LHCN-M2 (cell line): ENCODE measurements at regions not wholly inside any gene's neighbourhood (a gene's known extent, or its start where the extent isn't known, plus 50 kb on each side); places are given as distances from the start of the nearest gene placed in this dataset.
A peak's percentile ranks its signal among the peaks of the same experiment; 100 is the strongest.
"Not testable (repeated sequence)": the region's sequence is repeated elsewhere in the genome, so short reads cannot be mapped to it uniquely, and the experiment has no call there.

ENCODE experiments used
- DNase-seq: peaks from one replicate; pipeline ENCODE4 v3.0.0-alpha.2; 2012; ENCODE audit warnings: low read depth

GRCh38 chr1:200496937-200497336 lies 87.1 kb upstream of the ZNF281 start:
- peak; percentile 15 for DNase-seq

- DNase-seq: no peak
Measured at GRCh38 chr1:200495901-200496300, 86.1 kb upstream of the ZNF281 start.

- DNase-seq: no peak
Measured at GRCh38 chr1:200493344-200493743, 83.5 kb upstream of the ZNF281 start.

GRCh38 chr1:200491103-200491502 lies 81.3 kb upstream of the ZNF281 start:
- DNase-seq: no peak

GRCh38 chr1:200490183-200490582 lies 80.3 kb upstream of the ZNF281 start:
- DNase-seq: no peak

- DNase-seq: peak; percentile 69
Measured at GRCh38 chr1:200488375-200489165, 78.7 kb upstream of the ZNF281 start.

- DNase-seq: no peak
Measured at GRCh38 chr1:200487650-200488049, 77.8 kb upstream of the ZNF281 start.

GRCh38 chr1:200486634-200487033 lies 76.8 kb upstream of the ZNF281 start:
- no peak for DNase-seq

GRCh38 chr1:200484438-200484946 lies 74.7 kb upstream of the ZNF281 start:
- not testable (repeated sequence) for DNase-seq

- peak; percentile 91 for DNase-seq
Measured at GRCh38 chr1:200483491-200484143, 73.8 kb upstream of the ZNF281 start.

- DNase-seq: no peak
Measured at GRCh38 chr1:200480964-200481363, 71.1 kb upstream of the ZNF281 start.

- no peak for DNase-seq
Measured at GRCh38 chr1:200479816-200480215, 70.0 kb upstream of the ZNF281 start.

GRCh38 chr1:200478945-200479558 lies 69.2 kb upstream of the ZNF281 start:
- DNase-seq: no peak

- DNase-seq: no peak
Measured at GRCh38 chr1:200478239-200478623, 68.4 kb upstream of the ZNF281 start.

- DNase-seq: no peak
Measured at GRCh38 chr1:200474633-200475032, 64.8 kb upstream of the ZNF281 start.

- DNase-seq: no peak
Measured at GRCh38 chr1:200473698-200474371, 64.0 kb upstream of the ZNF281 start.

- no peak for DNase-seq
Measured at GRCh38 chr1:200471739-200472138, 61.9 kb upstream of the ZNF281 start.

- DNase-seq: no peak
Measured at GRCh38 chr1:200468264-200469001, 58.6 kb upstream of the ZNF281 start.

GRCh38 chr1:200464784-200465400 lies 55.1 kb upstream of the ZNF281 start:
- DNase-seq: no peak
